PC-3 (cell line): ENCODE measurements at regions not wholly inside any gene's neighbourhood (a gene's known extent, or its start where the extent isn't known, plus 50 kb on each side); places are given as distances from the start of the nearest gene placed in this dataset.

Experiments
- ATAC-seq: fragments of 200-7000 bp; cut with Tn5 transposase; 2 replicates; pipeline ENCODE4 v1.9.1; 2020; ENCODE audit warnings: mild to moderate bottlenecking, moderate library complexity
- BruUV-seq: library from RNA; stranded (reverse); fragments of 400-500 nt; replicated peaks from 2 replicates; lab custom pipeline; 2021; lab: Mats Ljungman, UMichigan
- CTCF ChIA-PET: fragments of 300-600 bp; sonication (Branson Sonifier 250); formaldehyde crosslinking; loops from one replicate; lab custom pipeline; 2022; ENCODE audit warnings: antibody characterized with exemption; lab: Charles Lee
- POLR2A ChIA-PET: fragments of 300-600 bp; sonication (Branson Sonifier 250); formaldehyde crosslinking; loops from one replicate; lab custom pipeline; 2022; ENCODE audit warnings: antibody characterized with exemption; ENCODE audit not compliant: unreplicated experiment; lab: Charles Lee
- DNase-seq: peaks from one replicate; pipeline ENCODE4 v3.0.0-alpha.2; 2015
- H2AFZ ChIP-seq: fragments of 300-600 bp; sonication (generic); 2 replicates; pipeline ENCODE4 v1.6.0; 2016; ENCODE audit warnings: antibody characterized with exemption, low read length
- H3F3A ChIP-seq: fragments of 300-600 bp; sonication (generic); one replicate; pipeline ENCODE4 v1.6.0; 2017; ENCODE audit warnings: antibody characterized with exemption, low read length, control low read depth, mild to moderate bottlenecking; ENCODE audit not compliant: unreplicated experiment
- H3K27ac ChIP-seq: fragments of 300-600 bp; sonication (generic); 2 replicates; pipeline ENCODE4 v1.5.1; 2016; ENCODE audit warnings: mild to moderate bottlenecking, low read length
- H3K27me3 ChIP-seq: fragments of 300-600 bp; sonication (generic); 2 replicates; pipeline ENCODE4 v1.6.1; 2016; ENCODE audit warnings: low read length, mixed read lengths
- H3K36me3 ChIP-seq: fragments of 300-600 bp; sonication (generic); 2 replicates; pipeline ENCODE4 v1.6.1; 2016; ENCODE audit warnings: low read depth, mixed run types, low read length, mixed read lengths
- H3K4me1 ChIP-seq: fragments of 300-600 bp; sonication (generic); 2 replicates; pipeline ENCODE4 v1.5.1; 2016; ENCODE audit warnings: low read length; ENCODE audit not compliant: insufficient read depth
- H3K4me2 ChIP-seq: fragments of 300-600 bp; sonication (generic); 2 replicates; pipeline ENCODE4 v1.6.0; 2016; ENCODE audit warnings: low read length
- H3K4me3 ChIP-seq: fragments of 300-600 bp; sonication (generic); 2 replicates; pipeline ENCODE4 v1.5.1; 2016; ENCODE audit warnings: mild to moderate bottlenecking, low read length, mixed read lengths
- H3K79me2 ChIP-seq: fragments of 300-600 bp; sonication (generic); 2 replicates; pipeline ENCODE4 v1.6.1; 2017; ENCODE audit warnings: low read length, mixed read lengths
- H3K9ac ChIP-seq: fragments of 300-600 bp; sonication (generic); 2 replicates; pipeline ENCODE4 v1.6.0; 2016; ENCODE audit warnings: mild to moderate bottlenecking, low read length
- H3K9me2 ChIP-seq: fragments of 300-600 bp; sonication (generic); replicated peaks from 2 replicates; pipeline ENCODE4 v1.6.1; 2016; ENCODE audit warnings: mixed run types, low read length, mixed read lengths
- H3K9me3 ChIP-seq: fragments of 300-600 bp; sonication (generic); 2 replicates; pipeline ENCODE4 v1.6.1; 2016; ENCODE audit warnings: low read length, mixed read lengths
- H4K20me1 ChIP-seq: fragments of 300-600 bp; sonication (generic); 2 replicates; pipeline ENCODE4 v1.6.1; 2016; ENCODE audit warnings: low read length, mixed read lengths
- CTCF ChIP-seq: fragments of 300-600 bp; sonication (generic); conservative IDR thresholded peaks from 2 replicates; pipeline ENCODE4 v1.5.1; 2017; ENCODE audit warnings: antibody characterized with exemption, low read depth, mild to moderate bottlenecking, low read length
- EZH2 ChIP-seq: fragments of 300-600 bp; sonication (generic); IDR thresholded peaks from one replicate; pipeline ENCODE4 v1.6.1; 2017; ENCODE audit warnings: antibody characterized with exemption, mild to moderate bottlenecking, low read length; ENCODE audit not compliant: unreplicated experiment
- EZH2phosphoT487 ChIP-seq: fragments of 300-600 bp; sonication (generic); IDR thresholded peaks from 2 replicates; pipeline ENCODE4 v1.6.1; 2018; ENCODE audit warnings: mild to moderate bottlenecking, antibody characterized with exemption, low read length, borderline replicate concordance
- intact Hi-C: fragments of 100-400 bp; cut with micrococcal nuclease; formaldehyde crosslinking; loops from 2 replicates; pipeline ENCODE4 v1.9.0; 2023

GRCh38 chr7:142471820-142472219 lies 214.0 kb upstream of the PRSS58 start:
- Histone ChIP-seq H3K9ac (no peak overlapping the region), H3F3A (no peaks in the 10 kb centered on the region), H3K4me2 (no peak overlapping the region), H3K4me1 (no peaks in the 10 kb centered on the region), H3K4me3 (no peak overlapping the region), H3K27ac (no peak overlapping the region), H2AFZ (no peak overlapping the region), H3K9me2 (no peaks in the 10 kb centered on the region), H4K20me1 (no peaks in the 10 kb centered on the region), H3K36me3 (no peaks in the 10 kb centered on the region), H3K9me3 (no peaks in the 10 kb centered on the region), H3K27me3 (no peaks in the 10 kb centered on the region), H3K79me2 (no peaks in the 10 kb centered on the region)
- BruUV-seq, result no TSS peak
- ChIA-PET POLR2A (no interaction called here), CTCF (no interaction called here)
- DNase-seq (no peak), ATAC-seq (no peak)
- intact Hi-C loops, result no loop called here
- no peak for TF ChIP-seq EZH2
- TF ChIP-seq CTCF, result no peak
- no peak for TF ChIP-seq EZH2phosphoT487

- no peaks in the 10 kb centered on the region for H3K27me3 ChIP-seq
- BruUV-seq, result no TSS peak
- H2AFZ ChIP-seq, result no peak overlapping the region
- DNase-seq, result no peak
- intact Hi-C loops, result no loop called here
- ChIA-PET CTCF (no interaction called here), POLR2A (no interaction called here)
- no peaks in the 10 kb centered on the region for H3K79me2 ChIP-seq
- no peaks in the 10 kb centered on the region for H3K9me3 ChIP-seq
- ATAC-seq, result no peak
- H4K20me1 ChIP-seq, result no peaks in the 10 kb centered on the region
- H3K9me2 ChIP-seq, result no peaks in the 10 kb centered on the region
- H3K4me2 ChIP-seq, result no peak overlapping the region
- H3K4me1 ChIP-seq, result no peaks in the 10 kb centered on the region
- TF ChIP-seq EZH2phosphoT487, result no peak
- TF ChIP-seq CTCF, result no peak
- no peak for TF ChIP-seq EZH2
- no peak overlapping the region for H3K4me3 ChIP-seq
- H3K36me3 ChIP-seq, result no peaks in the 10 kb centered on the region
- H3K27ac ChIP-seq, result no peak overlapping the region
- no peaks in the 10 kb centered on the region for H3F3A ChIP-seq
- no peak overlapping the region for H3K9ac ChIP-seq
These were observed 212.6 kb upstream of the PRSS58 start for GRCh38 chr7:142470544-142470830.

- Histone ChIP-seq H3K36me3 (no peaks in the 10 kb centered on the region), H2AFZ (no peak overlapping the region), H3K4me1 (no peaks in the 10 kb centered on the region), H3F3A (no peaks in the 10 kb centered on the region), H3K4me2 (no peak overlapping the region), H3K9ac (no peak overlapping the region), H4K20me1 (no peaks in the 10 kb centered on the region), H3K4me3 (no peak overlapping the region), H3K9me2 (no peaks in the 10 kb centered on the region), H3K27me3 (no peaks in the 10 kb centered on the region), H3K9me3 (no peaks in the 10 kb centered on the region), H3K27ac (no peak overlapping the region), H3K79me2 (no peaks in the 10 kb centered on the region)
- ATAC-seq, result no peak
- DNase-seq, result no peak
- POLR2A ChIA-PET, result no interaction called here
- CTCF ChIA-PET, result no interaction called here
- no peak for TF ChIP-seq EZH2
- no peak for TF ChIP-seq EZH2phosphoT487
- TF ChIP-seq CTCF, result no peak
- no TSS peak for BruUV-seq
- intact Hi-C loops, result no loop called here
These were observed 212.1 kb upstream of the PRSS58 start for GRCh38 chr7:142469696-142470543.
